ENCODE measurements at regions not wholly inside any gene's neighbourhood (a gene's known extent, or its start where the extent isn't known, plus 50 kb on each side); places are given as distances from the start of the nearest gene placed in this dataset.
"Not testable (repeated sequence)": the region's sequence is repeated elsewhere in the genome, so short reads cannot be mapped to it uniquely, and the experiment has no call there.

DNA sequence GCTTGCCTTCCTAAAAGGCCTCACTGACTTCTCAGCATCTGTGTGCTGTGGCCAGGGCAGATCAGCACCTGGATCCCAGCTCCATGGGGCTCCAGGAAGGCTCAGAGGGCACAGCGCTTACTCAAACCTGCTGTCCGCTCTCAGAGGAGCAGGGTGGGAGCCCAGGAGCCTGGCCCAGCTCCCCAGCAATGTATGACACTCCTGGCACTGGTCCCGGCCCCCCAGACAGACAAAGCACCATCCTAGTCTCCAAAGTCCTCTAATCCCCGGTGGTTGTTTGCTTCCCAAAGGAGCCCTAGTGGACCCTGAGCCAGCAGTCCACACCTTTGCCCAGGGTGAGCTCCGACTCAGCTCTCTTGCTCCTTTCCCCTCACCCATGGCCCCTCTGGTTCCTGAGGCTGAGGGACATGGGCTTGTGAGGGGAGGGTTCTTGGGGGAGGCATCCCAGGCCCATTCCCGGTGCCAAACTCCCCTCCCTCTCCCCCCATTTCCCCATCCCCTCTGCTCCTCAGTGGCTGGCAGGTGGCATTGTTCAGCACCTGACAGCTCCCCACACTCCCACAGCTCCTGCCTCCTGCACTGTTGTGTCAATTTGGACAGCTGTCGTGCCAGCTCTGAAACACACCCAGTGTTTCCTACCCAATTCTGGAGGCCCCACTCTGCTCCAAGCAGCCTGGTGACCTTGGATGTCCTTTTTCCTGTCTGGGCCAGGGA is 164.3 kb downstream of the TRIM43 start:
- POLR2A ChIA-PET; intact Hi-C loops (cut with micrococcal nuclease; ENCODE audit: unreplicated experiment); DNase-seq (ENCODE audit: low spot score); H3K79me2 ChIP-seq (ENCODE audit: insufficient read depth, low read depth, low read length); H3K4me1 ChIP-seq (ENCODE audit: insufficient read depth, low read length, poor library complexity, severe bottlenecking); H3K4me3 ChIP-seq (ENCODE audit: low read depth, low read length, poor library complexity, severe bottlenecking); H3K9me2 ChIP-seq (ENCODE audit: insufficient read depth, low read length); H3K4me2 ChIP-seq (ENCODE audit: low read length); H4K20me1 ChIP-seq (ENCODE audit: insufficient read depth, low read length); H3K9me3 ChIP-seq (ENCODE audit: low read length); BruUV-seq (replicated peaks); H3K27ac ChIP-seq (ENCODE audit: low read depth, low read length, poor library complexity, severe bottlenecking); H2AFZ ChIP-seq (ENCODE audit: low read length); H3K36me3 ChIP-seq (ENCODE audit: insufficient read depth, low read length); CTCF ChIA-PET (ENCODE audit: unreplicated experiment): not testable (repeated sequence)

DNA sequence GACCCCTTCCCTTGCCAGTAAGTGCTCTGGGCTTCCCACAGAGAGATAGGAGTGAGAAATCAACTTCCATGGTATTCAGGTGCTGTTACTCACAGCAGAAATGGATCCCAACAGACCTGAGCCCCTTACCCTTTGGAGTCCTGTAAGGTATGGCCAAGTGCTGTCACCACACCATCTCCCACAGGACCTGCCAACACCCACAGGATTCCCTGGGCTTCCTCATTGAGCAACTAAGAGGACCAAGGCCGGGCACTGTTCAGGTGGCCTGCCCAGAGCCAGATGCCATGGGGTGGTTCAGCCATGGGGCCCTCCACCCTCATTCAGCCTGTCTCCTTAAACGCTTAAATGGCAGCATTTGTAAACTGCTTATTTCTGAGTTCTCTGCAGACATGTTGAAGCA is 166.2 kb downstream of the TRIM43 start:
- ChIA-PET POLR2A (no interaction called here), CTCF (ENCODE audit: unreplicated experiment) (no interaction called here)
- Histone ChIP-seq H3K27ac (ENCODE audit: low read depth, low read length, poor library complexity, severe bottlenecking) (no peak overlapping the region), H2AFZ (ENCODE audit: low read length) (no peak overlapping the region), H3K9me3 (ENCODE audit: low read length) (no peaks in the 10 kb centered on the region), H3K4me2 (ENCODE audit: low read length) (no peak overlapping the region), H4K20me1 (ENCODE audit: insufficient read depth, low read length) (no peaks in the 10 kb centered on the region), H3K4me1 (ENCODE audit: insufficient read depth, low read length, poor library complexity, severe bottlenecking) (no peaks in the 10 kb centered on the region), H3K36me3 (ENCODE audit: insufficient read depth, low read length) (no peaks in the 10 kb centered on the region), H3K4me3 (ENCODE audit: low read depth, low read length, poor library complexity, severe bottlenecking) (no peak overlapping the region), H3K9me2 (ENCODE audit: insufficient read depth, low read length) (no peaks in the 10 kb centered on the region), H3K79me2 (ENCODE audit: insufficient read depth, low read depth, low read length) (no peaks in the 10 kb centered on the region)
- DNase-seq (ENCODE audit: low spot score) = no peak
- intact Hi-C loops (cut with micrococcal nuclease; ENCODE audit: unreplicated experiment) = no loop called here
- BruUV-seq (replicated peaks) = no TSS peak
- TF ChIP-seq, protein P1, sequence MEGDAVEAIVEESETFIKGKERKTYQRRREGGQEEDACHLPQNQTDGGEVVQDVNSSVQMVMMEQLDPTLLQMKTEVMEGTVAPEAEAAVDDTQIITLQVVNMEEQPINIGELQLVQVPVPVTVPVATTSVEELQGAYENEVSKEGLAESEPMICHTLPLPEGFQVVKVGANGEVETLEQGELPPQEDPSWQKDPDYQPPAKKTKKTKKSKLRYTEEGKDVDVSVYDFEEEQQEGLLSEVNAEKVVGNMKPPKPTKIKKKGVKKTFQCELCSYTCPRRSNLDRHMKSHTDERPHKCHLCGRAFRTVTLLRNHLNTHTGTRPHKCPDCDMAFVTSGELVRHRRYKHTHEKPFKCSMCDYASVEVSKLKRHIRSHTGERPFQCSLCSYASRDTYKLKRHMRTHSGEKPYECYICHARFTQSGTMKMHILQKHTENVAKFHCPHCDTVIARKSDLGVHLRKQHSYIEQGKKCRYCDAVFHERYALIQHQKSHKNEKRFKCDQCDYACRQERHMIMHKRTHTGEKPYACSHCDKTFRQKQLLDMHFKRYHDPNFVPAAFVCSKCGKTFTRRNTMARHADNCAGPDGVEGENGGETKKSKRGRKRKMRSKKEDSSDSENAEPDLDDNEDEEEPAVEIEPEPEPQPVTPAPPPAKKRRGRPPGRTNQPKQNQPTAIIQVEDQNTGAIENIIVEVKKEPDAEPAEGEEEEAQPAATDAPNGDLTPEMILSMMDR (conservative IDR thresholded peaks at IDR 0.05; ENCODE audit: low read length) = no peak
- no peak for TF ChIP-seq EZH2phosphoT487 (IDR thresholded peaks at IDR 0.05; ENCODE audit: borderline replicate concordance, low read depth, low read length)

DNA sequence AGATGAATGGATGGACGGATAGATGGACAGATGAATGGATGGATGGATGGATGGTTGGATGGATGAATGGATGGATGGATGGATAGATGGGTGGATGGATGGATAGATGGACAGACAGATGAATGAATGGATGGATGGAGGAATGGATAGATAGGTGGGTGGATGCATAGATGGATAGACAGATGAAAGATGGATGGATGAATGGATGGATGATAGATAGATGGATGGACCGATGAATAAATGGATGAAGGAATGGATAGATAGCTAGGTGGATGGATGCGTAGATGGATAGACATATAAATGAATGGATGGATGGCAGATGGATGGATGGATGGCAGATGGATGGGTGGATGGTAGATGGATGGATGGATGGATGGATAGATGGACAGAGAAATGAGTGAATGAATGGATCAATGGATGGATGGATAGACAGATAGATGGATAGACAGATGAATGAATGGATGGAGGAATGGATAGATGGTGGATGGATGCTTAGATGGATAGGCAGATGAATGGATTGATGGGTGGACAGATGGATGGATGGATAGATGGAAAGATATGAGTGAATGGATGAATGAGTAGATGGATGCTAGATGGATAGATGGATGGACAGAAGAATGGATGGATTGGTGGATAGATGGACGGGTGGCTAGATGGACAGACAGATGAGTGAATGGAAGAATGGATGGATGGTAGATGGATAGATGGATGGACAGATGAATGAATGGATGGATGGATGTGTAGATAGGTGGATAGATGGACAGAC is 167.9 kb downstream of the TRIM43 start:
- H4K20me1 ChIP-seq (ENCODE audit: insufficient read depth, low read length) = no peaks in the 10 kb centered on the region
- ChIA-PET POLR2A (no interaction called here), CTCF (ENCODE audit: unreplicated experiment) (no interaction called here)
- no peaks in the 10 kb centered on the region for H3K79me2 ChIP-seq (ENCODE audit: insufficient read depth, low read depth, low read length)
- no peak overlapping the region for H3K4me3 ChIP-seq (ENCODE audit: low read depth, low read length, poor library complexity, severe bottlenecking)
- no peak overlapping the region for H3K27ac ChIP-seq (ENCODE audit: low read depth, low read length, poor library complexity, severe bottlenecking)
- no peak for DNase-seq (ENCODE audit: low spot score)
- no peaks in the 10 kb centered on the region for H3K36me3 ChIP-seq (ENCODE audit: insufficient read depth, low read length)
- TF ChIP-seq EZH2phosphoT487 (IDR thresholded peaks at IDR 0.05; ENCODE audit: borderline replicate concordance, low read depth, low read length) = no peak
- TF ChIP-seq, protein P1 (conservative IDR thresholded peaks at IDR 0.05; ENCODE audit: low read length) = no peak
- no peaks in the 10 kb centered on the region for H3K9me2 ChIP-seq (ENCODE audit: insufficient read depth, low read length)
- intact Hi-C loops (cut with micrococcal nuclease; ENCODE audit: unreplicated experiment) = no loop called here
- no peak overlapping the region for H3K4me2 ChIP-seq (ENCODE audit: low read length)
- no peaks in the 10 kb centered on the region for H3K4me1 ChIP-seq (ENCODE audit: insufficient read depth, low read length, poor library complexity, severe bottlenecking)
- BruUV-seq (replicated peaks) = no TSS peak
- H3K9me3 ChIP-seq (ENCODE audit: low read length) = no peaks in the 10 kb centered on the region
- no peak overlapping the region for H2AFZ ChIP-seq (ENCODE audit: low read length)

Measured in OCI-LY7 (cell line).